HEK293 (cell line): ENCODE measurements at regions not wholly inside any gene's neighbourhood (a gene's known extent, or its start where the extent isn't known, plus 50 kb on each side); places are given as distances from the start of the nearest gene placed in this dataset.

Experiments
- CTCF ChIA-PET: fragments of 350-600 bp; formaldehyde crosslinking; extraction: SDS; loops from one replicate; lab custom pipeline; 2021; ENCODE audit warnings: antibody characterized with exemption; lab: Yijun Ruan, JAX
- POLR2A ChIA-PET: fragments of 300-600 bp; formaldehyde crosslinking; extraction: SDS; loops from one replicate; lab custom pipeline; 2020; ENCODE audit warnings: antibody characterized with exemption, inconsistent platforms; lab: Yijun Ruan, JAX
- H3K27ac ChIP-seq: fragments of 200-500 bp; sonication (Bioruptor generic); 2 replicates; pipeline ENCODE4 v1.5.1; 2014; ENCODE audit warnings: low read depth, low read length, control low read depth, inconsistent platforms; ENCODE audit errors: extremely low read depth
- H3K36me3 ChIP-seq, 2 experiments: fragments of 200-500 bp in 1 of 2; sonication (Bioruptor generic) in 1 of 2; 1 replicate in 1 of 2; 2 replicates in 1 of 2; pipeline ENCODE4 v1.5.1; 2014 to 2017; ENCODE audit warnings: inconsistent platforms in 2 of 2, low read length in 2 of 2; ENCODE audit not compliant: control insufficient read depth in 2 of 2, insufficient read depth in 1 of 2
- H3K4me1 ChIP-seq: fragments of 200-500 bp; sonication (Bioruptor generic); 2 replicates; pipeline ENCODE4 v1.5.1; 2014; ENCODE audit warnings: mild to moderate bottlenecking, low read length, inconsistent platforms; ENCODE audit not compliant: control insufficient read depth, insufficient read depth
- H3K4me3 ChIP-seq: 2 replicates; pipeline ENCODE4 v1.5.1; 2011; ENCODE audit warnings: low read depth, mild to moderate bottlenecking, control low read depth, low read length, moderate library complexity
- H3K9me3 ChIP-seq: fragments of 200-500 bp; sonication (Bioruptor generic); 2 replicates; pipeline ENCODE4 v1.5.1; 2014; ENCODE audit warnings: low read depth, low read length, inconsistent platforms; ENCODE audit not compliant: control insufficient read depth, insufficient read depth
- GLIS1 ChIP-seq: fragments of 450-650 bp; formaldehyde crosslinking; IDR thresholded peaks from 2 replicates; pipeline ENCODE4 v1.5.1; 2016; ENCODE audit warnings: missing biosample characterization, missing genetic modification characterization
- HOXA7 ChIP-seq: sonication (generic); formaldehyde crosslinking; IDR thresholded peaks from 2 replicates; pipeline ENCODE4 v1.8.1; 2022; ENCODE audit warnings: missing genetic modification reagents, borderline replicate concordance
- OSR2 ChIP-seq: fragments of 450-650 bp; formaldehyde crosslinking; IDR thresholded peaks from 2 replicates; pipeline ENCODE4 v1.5.1; 2016; ENCODE audit warnings: missing biosample characterization, missing genetic modification characterization
- SETDB1 ChIP-seq: IDR thresholded peaks from one replicate; pipeline ENCODE4 v1.6.1; 2017; ENCODE audit warnings: mild to moderate bottlenecking, low read length, moderate library complexity, mixed read lengths; ENCODE audit not compliant: insufficient read length
- ZFP3 ChIP-seq: fragments of 450-650 bp; formaldehyde crosslinking; IDR thresholded peaks from 2 replicates; pipeline ENCODE4 v1.5.1; 2016; ENCODE audit warnings: low read depth, missing biosample characterization, missing genetic modification characterization
- ZNF155 ChIP-seq: fragments of 450-650 bp; formaldehyde crosslinking; IDR thresholded peaks from 2 replicates; pipeline ENCODE4 v1.5.1; 2016; ENCODE audit warnings: missing biosample characterization, missing genetic modification characterization
- ZNF175 ChIP-seq: fragments of 450-650 bp; formaldehyde crosslinking; IDR thresholded peaks from 2 replicates; pipeline ENCODE4 v1.5.1; 2016; ENCODE audit warnings: missing biosample characterization, missing genetic modification characterization
- ZNF214 ChIP-seq: fragments of 450-650 bp; formaldehyde crosslinking; IDR thresholded peaks from 2 replicates; pipeline ENCODE4 v1.5.1; 2017; ENCODE audit warnings: missing biosample characterization, mild to moderate bottlenecking, missing genetic modification characterization, borderline replicate concordance
- ZNF223 ChIP-seq: fragments of 450-650 bp; formaldehyde crosslinking; IDR thresholded peaks from 2 replicates; pipeline ENCODE4 v1.5.1; 2016; ENCODE audit warnings: missing biosample characterization, missing genetic modification characterization
- ZNF23 ChIP-seq: fragments of 450-650 bp; formaldehyde crosslinking; IDR thresholded peaks from 2 replicates; pipeline ENCODE4 v1.5.1; 2016; ENCODE audit warnings: missing biosample characterization, missing genetic modification characterization, borderline replicate concordance
- ZNF280D ChIP-seq: fragments of 450-650 bp; formaldehyde crosslinking; IDR thresholded peaks from 2 replicates; pipeline ENCODE4 v1.5.1; 2016; ENCODE audit warnings: missing biosample characterization, missing genetic modification characterization
- ZNF335 ChIP-seq: fragments of 450-650 bp; formaldehyde crosslinking; conservative IDR thresholded peaks from 2 replicates; pipeline ENCODE4 v1.5.1; 2016; ENCODE audit warnings: missing biosample characterization, missing genetic modification characterization
- ZNF433 ChIP-seq: fragments of 450-650 bp; formaldehyde crosslinking; IDR thresholded peaks from 2 replicates; pipeline ENCODE4 v1.5.1; 2016; ENCODE audit warnings: missing biosample characterization, missing genetic modification characterization, low read depth
- ZNF488 ChIP-seq: fragments of 450-650 bp; formaldehyde crosslinking; IDR thresholded peaks from 2 replicates; pipeline ENCODE4 v1.5.1; 2016; ENCODE audit warnings: missing biosample characterization, missing genetic modification characterization
- ZNF514 ChIP-seq: fragments of 450-650 bp; formaldehyde crosslinking; IDR thresholded peaks from 2 replicates; pipeline ENCODE4 v1.5.1; 2016; ENCODE audit warnings: missing biosample characterization, missing genetic modification characterization
- ZNF518A ChIP-seq: fragments of 450-650 bp; formaldehyde crosslinking; conservative IDR thresholded peaks from 2 replicates; pipeline ENCODE4 v1.5.1; 2016; ENCODE audit warnings: low read depth, missing biosample characterization, missing genetic modification characterization
- ZNF610 ChIP-seq: fragments of 450-650 bp; formaldehyde crosslinking; IDR thresholded peaks from 2 replicates; pipeline ENCODE4 v1.5.1; 2016; ENCODE audit warnings: missing biosample characterization, missing genetic modification characterization, borderline replicate concordance
- ZNF654 ChIP-seq: fragments of 450-650 bp; formaldehyde crosslinking; IDR thresholded peaks from 2 replicates; pipeline ENCODE4 v1.5.1; 2016; ENCODE audit warnings: low read depth, missing biosample characterization, missing genetic modification characterization
- ZNF670 ChIP-seq: fragments of 450-650 bp; formaldehyde crosslinking; IDR thresholded peaks from 2 replicates; pipeline ENCODE4 v1.5.1; 2016; ENCODE audit warnings: missing biosample characterization, missing genetic modification characterization, low read depth
- ZNF747 ChIP-seq: fragments of 450-650 bp; formaldehyde crosslinking; IDR thresholded peaks from 2 replicates; pipeline ENCODE4 v1.5.1; 2016; ENCODE audit warnings: missing biosample characterization, missing genetic modification characterization
- ZNF830 ChIP-seq: fragments of 450-650 bp; IDR thresholded peaks from 2 replicates; pipeline ENCODE4 v1.5.0; 2018; ENCODE audit warnings: missing biosample characterization, missing genetic modification characterization, low read depth, mild to moderate bottlenecking, moderate library complexity
- TF ChIP-seq, protein P1 (sequence below): fragments of 450-650 bp; formaldehyde crosslinking; IDR thresholded peaks from 2 replicates; pipeline ENCODE4 v1.5.1; 2017; ENCODE audit warnings: missing biosample characterization, missing genetic modification characterization

DNA sequence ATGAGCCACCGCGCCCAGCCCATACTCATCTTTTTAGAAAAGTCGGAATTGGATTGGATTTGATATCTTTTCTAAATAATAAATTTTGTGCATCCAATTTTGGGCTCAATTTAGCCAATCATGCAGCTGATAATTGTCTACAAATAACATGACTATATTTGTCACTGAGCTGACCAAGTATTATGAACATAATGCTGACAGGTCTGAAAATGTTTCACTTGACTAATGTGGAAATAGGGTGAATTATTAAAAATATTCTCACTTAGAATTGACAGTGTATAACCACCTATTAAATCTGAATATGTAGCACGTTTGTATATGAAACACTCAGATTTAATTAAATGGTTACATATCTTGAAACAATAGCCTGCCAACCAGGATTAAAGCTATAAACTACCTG is 657.2 kb upstream of the FSHR start (continued):
- no peak for TF ChIP-seq GLIS1 (tag by site-specific recombination)
- no peak for TF ChIP-seq ZNF654 (tag by site-specific recombination)
- TF ChIP-seq HOXA7 (CRISPR knock-in tag) = no peak
- TF ChIP-seq ZNF518A = no peak
- TF ChIP-seq ZNF670 (tag by site-specific recombination) = no peak
- no peak for TF ChIP-seq ZNF175
- TF ChIP-seq ZNF433 (tag by site-specific recombination) = no peak

DNA sequence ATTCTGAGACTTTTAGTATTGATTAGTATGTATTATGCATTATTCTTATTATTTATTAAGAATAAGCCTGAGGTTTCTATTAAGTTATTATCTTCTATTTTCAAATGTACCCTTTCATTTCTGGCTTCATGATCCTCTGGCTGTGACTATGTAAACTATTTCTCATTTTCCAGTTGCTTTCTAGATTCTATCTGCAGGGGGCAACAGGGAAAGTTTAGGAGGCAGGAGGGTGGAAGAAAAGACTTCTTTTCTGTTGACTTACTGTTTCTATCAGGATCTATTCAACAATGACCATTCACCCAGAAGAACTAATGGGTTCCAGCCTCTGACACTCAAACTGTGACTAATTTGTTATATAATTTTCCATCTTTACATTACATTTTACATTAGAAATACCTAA is 653.4 kb upstream of the FSHR start:
- no peaks in the 10 kb centered on the region for H3K9me3 ChIP-seq
- H3K36me3 ChIP-seq = no peaks in the 10 kb centered on the region
- no peak overlapping the region for H3K4me3 ChIP-seq
- POLR2A ChIA-PET = no interaction called here
- no peak overlapping the region for H3K27ac ChIP-seq
- H3K4me1 ChIP-seq = no peaks in the 10 kb centered on the region
- TF ChIP-seq OSR2 (no peak), ZNF830 (tag by site-specific recombination) (no peak)
- TF ChIP-seq, protein P1, sequence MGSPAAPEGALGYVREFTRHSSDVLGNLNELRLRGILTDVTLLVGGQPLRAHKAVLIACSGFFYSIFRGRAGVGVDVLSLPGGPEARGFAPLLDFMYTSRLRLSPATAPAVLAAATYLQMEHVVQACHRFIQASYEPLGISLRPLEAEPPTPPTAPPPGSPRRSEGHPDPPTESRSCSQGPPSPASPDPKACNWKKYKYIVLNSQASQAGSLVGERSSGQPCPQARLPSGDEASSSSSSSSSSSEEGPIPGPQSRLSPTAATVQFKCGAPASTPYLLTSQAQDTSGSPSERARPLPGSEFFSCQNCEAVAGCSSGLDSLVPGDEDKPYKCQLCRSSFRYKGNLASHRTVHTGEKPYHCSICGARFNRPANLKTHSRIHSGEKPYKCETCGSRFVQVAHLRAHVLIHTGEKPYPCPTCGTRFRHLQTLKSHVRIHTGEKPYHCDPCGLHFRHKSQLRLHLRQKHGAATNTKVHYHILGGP (tag by site-specific recombination) = no peak
- TF ChIP-seq, all 188 proteins: peak for 0
- CTCF ChIA-PET = no interaction called here

DNA sequence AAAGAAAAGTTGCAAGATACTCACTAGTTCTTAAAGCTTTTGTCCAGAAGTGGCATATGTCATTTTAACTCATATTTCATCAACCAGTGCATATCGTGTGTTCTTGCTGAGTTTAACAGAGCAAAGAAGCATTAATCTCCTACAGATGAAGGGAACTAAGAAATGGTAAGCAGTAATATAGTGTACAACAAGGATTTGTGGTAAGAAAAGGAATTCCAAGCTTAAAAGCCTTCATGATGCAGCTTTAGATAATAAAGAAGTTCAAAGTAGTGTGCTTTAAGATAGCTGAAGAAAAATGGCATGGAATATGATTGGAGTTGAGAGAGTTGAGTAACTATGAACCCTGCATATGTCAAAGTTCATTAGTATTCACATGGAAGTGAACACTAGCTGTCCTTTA is 649.8 kb upstream of the FSHR start:
- H3K36me3 ChIP-seq = no peaks in the 10 kb centered on the region
- H3K9me3 ChIP-seq = no peaks in the 10 kb centered on the region
- no peak overlapping the region for H3K4me3 ChIP-seq
- no peaks in the 10 kb centered on the region for H3K4me1 ChIP-seq
- CTCF ChIA-PET = no interaction called here
- POLR2A ChIA-PET = no interaction called here
- H3K27ac ChIP-seq = no peak overlapping the region
- no peak for TF ChIP-seq ZNF280D (tag by site-specific recombination)
- no peak for TF ChIP-seq ZNF747 (tag by site-specific recombination)
- TF ChIP-seq ZFP3 = no peak
- no peak for TF ChIP-seq ZNF610 (tag by site-specific recombination)
- no peak for TF ChIP-seq ZNF488
- TF ChIP-seq ZNF214 (tag by site-specific recombination) = no peak
- no peak for TF ChIP-seq ZNF223 (tag by site-specific recombination)
- TF ChIP-seq ZNF335 = no peak
- TF ChIP-seq SETDB1 = no peak
- TF ChIP-seq ZNF155 (tag by site-specific recombination) = no peak
- no peak for TF ChIP-seq ZNF514 (tag by site-specific recombination)
- no peak for TF ChIP-seq ZNF23 (tag by site-specific recombination)
